Bronchial epithelial cell (primary cell): ENCODE measurements at regions not wholly inside any gene's neighbourhood (a gene's known extent, or its start where the extent isn't known, plus 50 kb on each side); places are given as distances from the start of the nearest gene placed in this dataset.

Source experiments
- DNase-seq: peaks from one replicate; pipeline ENCODE4 v3.0.0-alpha.2; 2010; ENCODE audit warnings: low read depth
- FAIRE-seq: peaks from 2 replicates; lab custom pipeline; 2011; peaks lifted over from hg19 to GRCh38; lab: Jason Lieb, UNC
- H3K27me3 ChIP-seq: 2 replicates; pipeline ENCODE4 v1.5.1; 2011; ENCODE audit warnings: low read length; ENCODE audit not compliant: control insufficient read depth, insufficient read depth
- H3K36me3 ChIP-seq: 2 replicates; pipeline ENCODE4 v1.5.1; 2011; ENCODE audit warnings: low read length; ENCODE audit not compliant: control insufficient read depth, insufficient read depth
- H3K4me3 ChIP-seq: 2 replicates; pipeline ENCODE4 v1.5.1; 2011; ENCODE audit warnings: mild to moderate bottlenecking, low read depth, low read length, control low read depth
- CTCF ChIP-seq: IDR thresholded peaks from 2 replicates; pipeline ENCODE4 v1.5.1; 2011; ENCODE audit warnings: mild to moderate bottlenecking, moderate library complexity, low read length, control low read depth, inconsistent platforms; ENCODE audit not compliant: insufficient read depth, severe bottlenecking

- DNase-seq (peak; percentile 77), FAIRE-seq (no peak)
- H3K27me3 ChIP-seq = peaks cover 1% of the 10 kb centered on the region
- no peaks in the 10 kb centered on the region for H3K36me3 ChIP-seq
- no peak for TF ChIP-seq CTCF
- H3K4me3 ChIP-seq = no peak overlapping the region
Measured at GRCh38 chr3:72155391-72156064, 370.6 kb upstream of the PROK2 start.

GRCh38 chr3:72154391-72155335, 369.7 kb upstream of the PROK2 start:
- Histone ChIP-seq H3K4me3 (no peak overlapping the region), H3K36me3 (no peaks in the 10 kb centered on the region), H3K27me3 (peaks cover 1% of the 10 kb centered on the region)
- DNase-seq = no peak
- no peak for FAIRE-seq
- no peak for TF ChIP-seq CTCF

GRCh38 chr3:72153477-72154314, 368.7 kb upstream of the PROK2 start:
- Histone ChIP-seq H3K36me3 (no peaks in the 10 kb centered on the region), H3K4me3 (no peak overlapping the region), H3K27me3 (peaks cover 1% of the 10 kb centered on the region)
- FAIRE-seq (no peak), DNase-seq (no peak)
- TF ChIP-seq CTCF = no peak

- peak; percentile 34 for DNase-seq
- no peak for FAIRE-seq
- no peaks in the 10 kb centered on the region for H3K36me3 ChIP-seq
- no peak overlapping the region for H3K4me3 ChIP-seq
- peaks cover 1% of the 10 kb centered on the region for H3K27me3 ChIP-seq
- TF ChIP-seq CTCF = no peak
Measured at GRCh38 chr3:72152551-72153476, 367.9 kb upstream of the PROK2 start.
